PC-3 (cell line): ENCODE measurements at regions not wholly inside any gene's neighbourhood (a gene's known extent, or its start where the extent isn't known, plus 50 kb on each side); places are given as distances from the start of the nearest gene placed in this dataset.

Source experiments
- ATAC-seq: fragments of 200-7000 bp; cut with Tn5 transposase; 2 replicates; pipeline ENCODE4 v1.9.1; 2020; ENCODE audit warnings: mild to moderate bottlenecking, moderate library complexity
- BruUV-seq: library from RNA; stranded (reverse); fragments of 400-500 nt; replicated peaks from 2 replicates; lab custom pipeline; 2021; lab: Mats Ljungman, UMichigan
- CTCF ChIA-PET: fragments of 300-600 bp; sonication (Branson Sonifier 250); formaldehyde crosslinking; loops from one replicate; lab custom pipeline; 2022; ENCODE audit warnings: antibody characterized with exemption; lab: Charles Lee
- POLR2A ChIA-PET: fragments of 300-600 bp; sonication (Branson Sonifier 250); formaldehyde crosslinking; loops from one replicate; lab custom pipeline; 2022; ENCODE audit warnings: antibody characterized with exemption; ENCODE audit not compliant: unreplicated experiment; lab: Charles Lee
- DNase-seq: peaks from one replicate; pipeline ENCODE4 v3.0.0-alpha.2; 2015
- H2AFZ ChIP-seq: fragments of 300-600 bp; sonication (generic); 2 replicates; pipeline ENCODE4 v1.6.0; 2016; ENCODE audit warnings: antibody characterized with exemption, low read length
- H3F3A ChIP-seq: fragments of 300-600 bp; sonication (generic); one replicate; pipeline ENCODE4 v1.6.0; 2017; ENCODE audit warnings: antibody characterized with exemption, low read length, control low read depth, mild to moderate bottlenecking; ENCODE audit not compliant: unreplicated experiment
- H3K27ac ChIP-seq: fragments of 300-600 bp; sonication (generic); 2 replicates; pipeline ENCODE4 v1.5.1; 2016; ENCODE audit warnings: mild to moderate bottlenecking, low read length
- H3K27me3 ChIP-seq: fragments of 300-600 bp; sonication (generic); 2 replicates; pipeline ENCODE4 v1.6.1; 2016; ENCODE audit warnings: low read length, mixed read lengths
- H3K36me3 ChIP-seq: fragments of 300-600 bp; sonication (generic); 2 replicates; pipeline ENCODE4 v1.6.1; 2016; ENCODE audit warnings: low read depth, mixed run types, low read length, mixed read lengths
- H3K4me1 ChIP-seq: fragments of 300-600 bp; sonication (generic); 2 replicates; pipeline ENCODE4 v1.5.1; 2016; ENCODE audit warnings: low read length; ENCODE audit not compliant: insufficient read depth
- H3K4me2 ChIP-seq: fragments of 300-600 bp; sonication (generic); 2 replicates; pipeline ENCODE4 v1.6.0; 2016; ENCODE audit warnings: low read length
- H3K4me3 ChIP-seq: fragments of 300-600 bp; sonication (generic); 2 replicates; pipeline ENCODE4 v1.5.1; 2016; ENCODE audit warnings: mild to moderate bottlenecking, low read length, mixed read lengths
- H3K79me2 ChIP-seq: fragments of 300-600 bp; sonication (generic); 2 replicates; pipeline ENCODE4 v1.6.1; 2017; ENCODE audit warnings: low read length, mixed read lengths
- H3K9ac ChIP-seq: fragments of 300-600 bp; sonication (generic); 2 replicates; pipeline ENCODE4 v1.6.0; 2016; ENCODE audit warnings: mild to moderate bottlenecking, low read length
- H3K9me2 ChIP-seq: fragments of 300-600 bp; sonication (generic); replicated peaks from 2 replicates; pipeline ENCODE4 v1.6.1; 2016; ENCODE audit warnings: mixed run types, low read length, mixed read lengths
- H3K9me3 ChIP-seq: fragments of 300-600 bp; sonication (generic); 2 replicates; pipeline ENCODE4 v1.6.1; 2016; ENCODE audit warnings: low read length, mixed read lengths
- H4K20me1 ChIP-seq: fragments of 300-600 bp; sonication (generic); 2 replicates; pipeline ENCODE4 v1.6.1; 2016; ENCODE audit warnings: low read length, mixed read lengths
- CTCF ChIP-seq: fragments of 300-600 bp; sonication (generic); conservative IDR thresholded peaks from 2 replicates; pipeline ENCODE4 v1.5.1; 2017; ENCODE audit warnings: antibody characterized with exemption, low read depth, mild to moderate bottlenecking, low read length
- EZH2 ChIP-seq: fragments of 300-600 bp; sonication (generic); IDR thresholded peaks from one replicate; pipeline ENCODE4 v1.6.1; 2017; ENCODE audit warnings: antibody characterized with exemption, mild to moderate bottlenecking, low read length; ENCODE audit not compliant: unreplicated experiment
- EZH2phosphoT487 ChIP-seq: fragments of 300-600 bp; sonication (generic); IDR thresholded peaks from 2 replicates; pipeline ENCODE4 v1.6.1; 2018; ENCODE audit warnings: mild to moderate bottlenecking, antibody characterized with exemption, low read length, borderline replicate concordance
- intact Hi-C: fragments of 100-400 bp; cut with micrococcal nuclease; formaldehyde crosslinking; loops from 2 replicates; pipeline ENCODE4 v1.9.0; 2023

GRCh38 chr11:69208190-69209037, 52.7 kb downstream of the SMIM38 start:
- Histone ChIP-seq H3K4me1 (no peaks in the 10 kb centered on the region), H4K20me1 (no peaks in the 10 kb centered on the region), H3K27ac (no peak overlapping the region), H3K4me3 (no peak overlapping the region), H2AFZ (no peak overlapping the region), H3K4me2 (no peak overlapping the region), H3F3A (no peaks in the 10 kb centered on the region), H3K79me2 (no peaks in the 10 kb centered on the region), H3K36me3 (no peaks in the 10 kb centered on the region), H3K9ac (no peak overlapping the region), H3K9me2 (no peaks in the 10 kb centered on the region), H3K27me3 (no peaks in the 10 kb centered on the region), H3K9me3 (no peaks in the 10 kb centered on the region)
- ChIA-PET POLR2A (no interaction called here), CTCF (no interaction called here)
- TF ChIP-seq EZH2phosphoT487 (no peak), CTCF (no peak), EZH2 (no peak)
- BruUV-seq: no TSS peak
- ATAC-seq (no peak), DNase-seq (no peak)
- intact Hi-C loops: no loop called here

- Histone ChIP-seq H3K4me2 (no peak overlapping the region), H3K4me3 (no peak overlapping the region), H2AFZ (no peak overlapping the region), H3K36me3 (no peaks in the 10 kb centered on the region), H3K4me1 (no peaks in the 10 kb centered on the region), H3K9me2 (no peaks in the 10 kb centered on the region), H4K20me1 (no peaks in the 10 kb centered on the region), H3K27me3 (no peaks in the 10 kb centered on the region), H3F3A (no peaks in the 10 kb centered on the region), H3K79me2 (no peaks in the 10 kb centered on the region), H3K9ac (no peak overlapping the region), H3K27ac (no peak overlapping the region), H3K9me3 (no peaks in the 10 kb centered on the region)
- intact Hi-C loops: no loop called here
- ATAC-seq (no peak), DNase-seq (no peak)
- CTCF ChIA-PET: no interaction called here
- no TSS peak for BruUV-seq
- POLR2A ChIA-PET: no interaction called here
- TF ChIP-seq EZH2: no peak
- no peak for TF ChIP-seq EZH2phosphoT487
- no peak for TF ChIP-seq CTCF
Observed at GRCh38 chr11:69209038-69209350, 53.3 kb downstream of the SMIM38 start.

- Histone ChIP-seq H3K4me1 (no peaks in the 10 kb centered on the region), H3F3A (no peaks in the 10 kb centered on the region), H2AFZ (no peak overlapping the region), H4K20me1 (no peaks in the 10 kb centered on the region), H3K4me3 (no peak overlapping the region), H3K27me3 (no peaks in the 10 kb centered on the region), H3K9me2 (no peaks in the 10 kb centered on the region), H3K79me2 (no peaks in the 10 kb centered on the region), H3K36me3 (no peaks in the 10 kb centered on the region), H3K4me2 (no peak overlapping the region), H3K9ac (no peak overlapping the region), H3K9me3 (no peaks in the 10 kb centered on the region), H3K27ac (no peak overlapping the region)
- intact Hi-C loops: no loop called here
- ATAC-seq: no peak
- no peak for DNase-seq
- CTCF ChIA-PET: no interaction called here
- no peak for TF ChIP-seq EZH2phosphoT487
- TF ChIP-seq EZH2: no peak
- TF ChIP-seq CTCF: no peak
- BruUV-seq: no TSS peak
- POLR2A ChIA-PET: no interaction called here
Observed at GRCh38 chr11:69209421-69210309, 53.9 kb downstream of the SMIM38 start.
